Ovary (tissue), 3 donors: ENCODE measurements at regions not wholly inside any gene's neighbourhood (a gene's known extent, or its start where the extent isn't known, plus 50 kb on each side); places are given as distances from the start of the nearest gene placed in this dataset.

Source experiments
- CTCF ChIP-seq, 3 donors: fragments of 450-650 bp in 2 of 3; fragments of 200-600 bp in 1 of 3; IDR thresholded peaks; one replicate each; pipeline versions ENCODE4 v1.5.1 to v1.8.0; 2016 to 2022; ENCODE audit warnings: antibody characterized with exemption in 3 of 3, mild to moderate bottlenecking in 1 of 3
- POLR2A ChIP-seq: fragments of 450-650 bp; IDR thresholded peaks from one replicate; pipeline ENCODE4 v1.6.1; 2017; ENCODE audit warnings: antibody characterized with exemption, mild to moderate bottlenecking, moderate library complexity
- donor health status: DM: no; HTN: no; CAD: no.

- no peak for TF ChIP-seq CTCF (IDR thresholded peaks at IDR 0.05)
- no peak for TF ChIP-seq POLR2A
These were observed 68.6 kb upstream of the ADGRG2 start for GRCh38 chrX:19190902-19191301.
